Caki2 (cell line): ENCODE measurements at regions not wholly inside any gene's neighbourhood (a gene's known extent, or its start where the extent isn't known, plus 50 kb on each side); places are given as distances from the start of the nearest gene placed in this dataset.
"Not testable (repeated sequence)": the region's sequence is repeated elsewhere in the genome, so short reads cannot be mapped to it uniquely, and the experiment has no call there.

ENCODE experiments used
- DNase-seq: peaks from one replicate; pipeline ENCODE4 v3.0.0-alpha.2; 2015; ENCODE audit warnings: low read depth
- in situ Hi-C: cut with HindIII; loops from 2 replicates; pipeline ENCODE4 v1.10.0; 2016; ENCODE audit warnings: low sequenced_read_pairs, low pct_unique_long_range_greater_than_20kb, mixed read lengths

DNA sequence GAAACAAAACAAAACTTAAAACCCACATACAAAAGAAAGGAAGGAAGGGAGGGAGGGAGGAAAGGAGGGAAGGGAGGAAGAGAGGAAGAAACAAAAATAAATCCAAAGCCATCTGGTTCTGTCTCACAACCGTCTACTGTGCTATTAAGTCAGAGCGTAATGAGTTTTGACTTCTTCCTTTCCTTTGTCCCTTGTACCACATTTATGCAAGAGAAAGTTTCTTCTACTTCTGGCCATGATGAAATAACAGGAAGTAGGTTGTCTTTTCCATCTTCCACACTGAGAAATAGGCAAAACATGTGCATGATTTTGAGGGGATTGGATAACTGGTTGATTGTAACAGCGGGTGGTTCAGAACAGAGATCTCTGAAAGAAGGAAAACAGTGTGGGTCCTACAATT, 121.4 kb downstream of the CTAGE1 start:
- in situ Hi-C loops: no loop called here
- DNase-seq: no peak

DNA sequence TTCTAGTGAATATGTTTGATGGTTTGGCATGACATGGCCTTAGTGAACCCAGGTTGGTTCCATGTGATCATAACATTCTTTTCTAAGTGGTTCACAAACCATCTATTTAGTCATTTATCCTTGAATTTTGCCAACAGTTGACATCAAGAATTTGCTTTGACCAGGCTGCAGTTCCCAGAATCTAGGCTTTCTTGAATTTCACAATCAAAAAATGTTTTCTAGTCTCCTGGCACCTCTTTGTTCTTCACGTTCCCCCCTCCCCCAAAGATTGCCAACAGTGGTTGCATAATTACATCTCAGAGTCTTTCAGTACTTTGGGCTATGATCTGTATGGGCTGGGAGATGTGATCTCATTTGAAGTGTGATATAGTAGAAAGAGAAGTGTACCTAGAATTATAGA, 124.0 kb downstream of the GATA6 start:
- in situ Hi-C loops: no loop called here

DNA sequence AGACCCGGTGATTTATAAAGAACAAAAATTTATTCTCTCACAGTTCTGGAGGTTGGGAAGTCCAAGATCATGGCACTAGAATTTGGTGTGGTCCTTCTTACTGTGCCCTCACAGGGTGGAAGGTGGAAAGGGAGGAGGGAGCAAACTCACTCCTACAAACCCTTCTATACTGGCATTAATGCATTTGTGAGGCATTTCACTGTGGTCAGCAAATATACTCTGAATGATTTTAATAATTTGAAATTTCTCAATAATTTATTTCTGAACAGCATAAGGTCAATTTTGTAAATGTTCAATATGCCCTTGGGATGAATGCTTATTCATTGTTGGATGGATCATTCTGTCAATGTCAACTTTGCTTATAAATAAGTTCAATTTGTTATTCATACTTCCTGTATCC, 120.6 kb downstream of the GATA6 start:
- in situ Hi-C loops: no loop called here
- no peak for DNase-seq

More for the DNA sequence above, 124.0 kb downstream of the GATA6 start:
- DNase-seq: no peak

DNA sequence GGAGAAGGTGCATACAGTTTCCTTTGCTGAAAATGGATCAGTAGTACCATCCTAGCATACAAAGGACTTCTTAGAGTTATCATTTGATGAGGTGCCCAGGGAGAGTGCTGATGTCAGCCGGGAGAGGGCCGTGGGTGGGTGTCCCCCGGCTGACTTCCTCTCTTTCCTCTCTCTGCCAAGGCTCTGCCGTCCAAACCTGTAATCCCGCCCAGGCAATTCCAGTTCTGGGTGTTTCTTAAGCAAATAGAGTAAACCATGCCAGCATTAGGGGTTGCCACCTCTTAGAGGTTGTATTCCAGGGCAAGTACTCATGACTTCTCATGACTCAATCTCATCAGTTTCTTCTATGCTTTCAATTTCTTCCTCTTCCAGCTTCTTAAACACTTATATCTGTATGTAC, 117.2 kb downstream of the GATA6 start:
- in situ Hi-C loops: no loop called here
- DNase-seq: peak; percentile 18

DNA sequence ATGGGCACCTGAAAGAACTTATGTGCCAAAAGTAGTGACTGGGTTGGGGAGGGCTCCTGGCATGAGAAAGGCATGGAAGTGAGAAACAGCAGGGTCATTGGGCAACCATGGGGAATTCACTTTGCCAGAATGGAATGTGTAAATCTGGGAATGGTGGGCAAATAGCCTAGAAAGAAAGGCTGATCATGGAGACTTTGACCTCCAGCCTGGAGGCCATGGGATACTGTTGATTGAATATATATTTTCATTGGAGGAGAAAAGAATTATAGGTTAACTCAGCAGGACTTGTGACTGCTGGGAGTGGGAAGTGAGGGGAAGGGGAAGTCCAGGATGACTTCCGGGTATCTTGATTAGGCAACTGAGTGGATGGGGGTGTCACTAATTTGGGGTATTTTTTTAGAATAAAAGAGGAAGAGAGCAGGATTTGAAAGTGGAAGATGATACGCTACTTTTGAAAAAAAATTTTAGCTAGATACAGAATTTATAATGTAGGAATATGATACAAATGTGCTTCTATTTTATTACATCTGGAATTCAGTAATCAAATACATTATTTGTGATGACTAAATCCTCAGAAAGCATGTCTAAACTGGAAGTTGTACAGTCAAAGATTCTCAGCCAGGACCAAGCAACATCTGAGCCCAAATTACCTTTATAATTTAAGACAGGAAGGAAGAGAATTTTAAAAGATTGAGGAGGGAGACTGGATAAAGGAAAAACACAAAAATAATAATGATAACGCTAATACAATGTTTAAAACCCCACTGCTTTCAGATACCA, 116.2 kb downstream of the GATA6 start:
- in situ Hi-C loops: no loop called here
- DNase-seq: no peak

DNA sequence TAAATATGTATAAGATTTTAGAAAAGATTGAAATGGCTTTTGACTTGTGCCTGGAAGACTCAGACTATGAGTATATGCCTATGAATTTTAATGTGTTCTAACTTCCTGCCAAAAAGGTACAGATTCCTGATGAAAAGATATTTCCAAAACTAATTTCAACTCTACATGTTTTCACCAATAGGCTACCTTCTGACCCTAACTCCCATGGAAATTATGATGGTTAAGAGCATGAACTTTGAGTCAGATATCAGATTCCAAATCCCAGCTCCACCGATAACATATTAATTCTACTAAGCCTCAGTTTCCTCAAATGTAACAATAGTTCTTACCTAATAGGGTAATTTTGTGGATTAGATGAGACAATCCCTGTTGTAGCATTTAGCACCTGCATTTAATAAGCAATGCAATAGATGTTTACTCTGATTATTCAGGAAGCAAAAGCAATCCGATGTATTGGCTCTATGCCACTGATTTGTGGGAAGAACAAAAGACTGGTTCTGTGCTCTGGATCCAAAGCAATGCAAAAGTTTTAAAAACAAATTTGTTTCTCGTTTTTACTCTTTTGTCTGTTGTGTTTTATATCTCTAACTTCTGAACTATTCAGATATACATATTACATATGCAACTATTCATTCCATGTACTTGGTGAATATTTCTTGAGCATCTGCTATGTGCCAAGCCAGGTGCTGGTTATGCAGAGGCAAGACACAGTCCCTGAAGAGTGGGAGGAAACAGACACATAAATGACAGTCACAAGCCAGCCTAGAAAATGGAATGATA, 115.4 kb downstream of the GATA6 start:
- DNase-seq: no peak
- in situ Hi-C loops: no loop called here

DNA sequence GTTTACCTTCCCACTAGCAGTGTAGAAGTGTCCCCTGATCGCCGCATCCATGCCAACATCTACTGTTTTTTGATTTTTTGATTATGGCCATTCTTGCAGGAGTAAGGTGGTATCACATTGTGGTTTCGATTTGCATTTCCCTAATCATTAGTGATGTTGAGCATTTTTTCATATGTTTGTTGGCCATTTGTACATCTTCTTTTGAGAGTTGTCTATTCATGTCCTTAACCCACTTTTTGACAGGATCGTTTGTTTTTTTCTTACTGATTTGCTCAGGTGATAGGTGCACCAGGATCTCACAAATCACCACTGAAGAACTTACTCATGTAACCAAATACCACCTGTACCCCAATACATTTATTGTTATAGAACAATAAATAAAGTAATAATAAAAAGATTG, 114.5 kb downstream of the GATA6 start:
- DNase-seq, in situ Hi-C loops: not testable (repeated sequence)

DNA sequence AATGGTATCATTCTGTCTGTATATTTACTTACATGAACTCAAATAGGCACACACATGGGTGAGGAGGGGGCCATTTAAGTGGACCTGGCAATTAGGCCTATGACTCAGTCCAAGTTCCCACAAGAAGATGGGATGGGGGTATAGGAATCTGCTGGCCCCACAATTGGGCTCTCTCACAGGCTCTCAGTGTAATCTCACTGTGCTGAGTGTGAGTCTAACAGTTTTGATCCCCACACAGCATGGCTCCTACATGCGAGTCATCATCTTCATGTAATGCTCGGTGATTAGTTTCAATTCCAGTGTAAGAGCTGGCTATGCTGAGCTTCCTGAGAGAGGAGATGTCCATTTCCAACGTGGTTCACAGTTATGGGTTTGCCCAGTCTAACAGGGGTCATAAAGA, 114.0 kb downstream of the GATA6 start:
- in situ Hi-C loops: no loop called here
- DNase-seq: no peak

DNA sequence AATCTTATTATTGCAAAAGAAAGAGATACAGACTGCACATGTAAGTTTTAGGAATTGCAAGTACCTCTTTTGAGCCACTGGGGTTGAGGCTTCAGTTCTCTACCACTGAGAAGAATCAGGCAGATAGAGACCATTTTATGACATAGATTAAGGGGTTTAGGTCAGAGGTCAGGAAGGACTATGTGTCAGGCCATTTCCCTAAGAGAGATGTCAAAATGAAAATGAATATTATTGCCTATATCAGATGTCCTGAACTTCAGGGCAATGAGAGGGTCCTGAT, 113.7 kb downstream of the GATA6 start:
- DNase-seq: no peak
- in situ Hi-C loops: no loop called here

DNA sequence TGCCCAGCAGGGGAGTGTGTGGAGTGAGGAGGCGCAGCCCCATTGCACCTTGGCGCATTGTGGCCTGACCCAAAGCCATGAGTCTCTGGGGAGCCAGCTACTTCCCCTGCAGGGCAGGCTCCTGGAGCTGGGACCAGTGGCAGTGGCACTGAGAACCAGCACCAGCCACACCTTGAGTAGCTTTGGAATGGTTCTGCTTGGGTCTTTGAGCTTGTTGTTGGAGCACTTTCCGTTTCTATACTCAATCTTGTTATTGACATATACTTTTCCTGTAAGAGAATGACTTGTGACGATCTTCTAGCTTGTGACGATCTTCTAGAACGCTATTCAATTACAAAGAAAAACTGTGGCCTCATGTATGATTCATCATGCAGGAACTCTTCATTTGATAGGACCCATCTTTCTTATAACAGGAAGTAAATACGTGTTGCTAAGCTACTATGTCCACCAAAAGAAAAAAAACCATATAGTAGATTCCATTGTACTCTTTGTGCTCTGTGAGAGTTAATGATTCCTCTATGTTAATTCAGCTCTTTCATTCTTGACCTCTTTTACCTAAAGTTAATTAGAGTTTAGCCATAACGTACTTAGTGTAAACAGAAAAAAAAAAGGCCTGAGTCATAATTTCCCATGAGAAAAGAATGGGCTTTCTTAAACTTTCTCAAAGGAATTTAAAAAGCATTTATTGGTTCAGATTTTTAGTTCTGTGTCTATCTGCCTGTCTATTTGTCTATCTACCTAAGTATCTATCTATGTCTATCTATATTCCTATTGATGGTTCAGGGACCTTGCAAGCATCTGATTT, 113.1 kb downstream of the GATA6 start:
- in situ Hi-C loops: no loop called here

DNA sequence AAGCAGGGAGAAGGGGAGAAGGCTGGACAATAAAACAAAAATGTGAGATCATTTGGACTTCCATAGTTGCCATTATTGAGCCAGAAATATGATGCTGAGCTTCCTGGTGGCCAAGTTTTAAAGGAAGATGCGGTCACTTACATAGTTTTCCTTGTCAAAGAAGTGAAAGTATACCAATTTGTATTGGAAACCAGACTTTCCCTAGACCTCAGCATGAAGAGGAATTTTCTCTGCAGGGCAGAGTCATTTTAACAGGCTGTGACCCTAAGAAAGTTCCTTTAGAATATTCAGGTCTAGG, 111.0 kb downstream of the GATA6 start:
- in situ Hi-C loops: no loop called here
- no peak for DNase-seq

More for the DNA sequence above, 113.1 kb downstream of the GATA6 start:
- peak; percentile 92 for DNase-seq

DNA sequence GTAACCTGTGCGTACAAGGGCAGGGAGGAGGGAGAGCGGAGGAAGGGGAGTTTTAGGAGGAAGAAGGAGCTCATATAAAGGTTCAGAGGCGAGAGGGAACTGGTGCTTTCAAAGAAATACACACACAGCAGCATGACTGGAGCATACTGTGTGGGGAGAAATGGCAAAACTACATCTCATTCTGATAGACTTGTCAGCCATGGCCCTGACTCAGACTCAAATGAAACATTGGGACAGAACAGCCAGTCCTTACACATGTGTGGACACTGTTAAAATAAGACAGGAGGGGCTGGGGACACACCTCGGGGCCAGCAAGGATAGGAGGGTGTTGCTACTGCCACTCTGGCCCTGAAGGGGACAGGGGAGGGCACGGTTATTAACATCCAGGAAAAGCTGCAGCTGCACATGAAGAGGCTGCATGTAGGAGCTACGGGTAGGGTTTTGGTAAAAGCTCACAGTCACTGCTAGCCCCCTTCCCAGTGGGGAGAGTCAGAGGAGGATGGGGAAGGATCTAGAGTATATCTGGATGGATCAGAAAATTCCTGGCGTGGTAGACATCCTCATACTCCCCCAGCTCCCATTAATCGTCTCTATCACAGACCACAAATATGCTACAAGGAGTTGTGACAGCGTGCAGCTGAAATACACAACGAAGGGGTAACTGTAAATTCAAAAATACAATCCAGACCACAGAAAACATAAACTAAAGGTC, 110.5 kb downstream of the GATA6 start:
- in situ Hi-C loops: no loop called here
- DNase-seq: no peak

DNA sequence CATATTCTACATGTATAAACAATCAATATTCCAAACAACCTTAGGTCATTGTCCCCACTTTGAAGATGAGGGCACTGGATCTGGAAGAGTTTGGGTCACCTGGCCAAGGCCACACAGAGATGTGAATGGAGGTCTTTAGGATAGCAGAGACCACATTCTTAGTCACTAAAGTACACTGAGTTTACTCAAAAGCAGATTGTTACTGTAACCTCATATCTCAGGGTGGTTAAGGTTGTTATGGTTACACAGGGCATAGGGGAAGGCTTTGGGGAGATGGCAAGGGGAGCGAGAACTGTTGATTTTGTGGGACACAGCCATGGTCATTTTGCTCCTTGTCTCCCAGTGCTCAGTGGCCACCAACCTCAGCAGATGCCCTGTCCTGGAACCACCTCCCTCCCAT, 109.4 kb downstream of the GATA6 start:
- in situ Hi-C loops: no loop called here

DNA sequence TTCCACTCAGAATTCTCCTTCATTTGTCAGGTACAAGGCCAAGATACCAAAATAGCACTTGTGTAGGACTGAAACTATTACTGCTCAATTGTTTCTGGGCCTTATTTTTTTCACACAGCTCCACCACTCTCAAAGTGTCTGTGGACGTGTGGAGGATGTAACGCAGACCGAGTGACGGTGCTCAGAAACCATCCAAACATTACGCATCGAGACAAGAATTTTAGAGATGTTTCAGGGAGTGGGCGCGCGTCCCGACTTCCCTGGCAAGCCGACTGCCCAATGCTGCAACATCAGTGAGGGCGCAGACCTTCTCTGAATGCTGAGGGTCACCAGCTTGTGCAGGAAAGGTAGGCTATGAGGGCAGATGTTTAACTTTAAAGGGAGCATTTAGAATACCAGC, 108.4 kb downstream of the GATA6 start:
- in situ Hi-C loops: no loop called here
- no peak for DNase-seq

More for the DNA sequence above, 109.4 kb downstream of the GATA6 start:
- DNase-seq: no peak

DNA sequence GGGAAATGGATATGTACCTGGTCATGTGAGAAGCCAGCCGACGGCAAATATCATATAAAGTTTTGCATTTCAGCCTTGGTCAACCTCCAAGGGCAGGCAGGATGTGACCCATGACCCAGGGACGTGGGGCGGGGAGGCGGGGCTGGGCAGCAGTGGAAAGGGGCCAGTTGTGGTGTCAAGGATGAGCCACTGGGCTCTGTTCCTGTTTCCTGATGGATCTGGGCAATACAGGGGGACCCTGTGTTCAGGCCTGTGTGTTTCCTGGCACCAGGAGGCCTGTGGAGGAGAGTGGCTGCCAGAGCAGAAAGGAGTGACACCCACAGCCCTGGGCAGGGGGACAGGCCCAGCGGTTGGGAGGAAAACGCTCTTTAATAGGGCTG, 106.9 kb downstream of the GATA6 start:
- in situ Hi-C loops: no loop called here
- no peak for DNase-seq

DNA sequence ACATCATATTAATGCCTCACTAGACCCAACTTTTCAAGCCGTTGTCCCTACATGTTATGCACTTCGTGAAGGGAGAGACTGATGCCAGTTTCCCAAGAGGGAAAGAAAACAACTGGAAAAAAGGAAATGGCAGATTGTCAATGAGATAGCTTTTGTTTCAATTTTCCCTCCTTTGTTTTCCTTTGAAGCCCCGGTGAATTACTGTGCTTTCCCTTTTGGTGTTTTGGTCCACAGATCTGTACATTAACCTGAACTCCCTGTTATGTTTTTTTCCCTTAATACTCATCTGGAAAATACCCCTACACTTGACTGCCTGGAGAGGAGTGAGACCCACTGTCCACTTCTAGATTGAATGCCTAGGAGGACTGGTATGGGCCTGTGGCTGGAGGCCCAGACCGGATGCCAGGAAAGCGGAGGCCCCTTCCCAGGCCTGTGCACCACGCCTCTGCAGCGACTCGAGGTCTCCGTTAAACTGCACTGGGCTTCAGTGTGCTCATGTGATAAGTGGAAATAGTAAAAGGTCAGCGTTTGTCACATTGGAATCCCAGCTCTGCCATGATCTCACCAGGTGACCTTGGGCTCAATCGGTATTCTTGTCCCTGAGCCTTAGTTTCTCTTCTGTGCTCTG, 106.4 kb downstream of the GATA6 start:
- DNase-seq: no peak
- in situ Hi-C loops: no loop called here

DNA sequence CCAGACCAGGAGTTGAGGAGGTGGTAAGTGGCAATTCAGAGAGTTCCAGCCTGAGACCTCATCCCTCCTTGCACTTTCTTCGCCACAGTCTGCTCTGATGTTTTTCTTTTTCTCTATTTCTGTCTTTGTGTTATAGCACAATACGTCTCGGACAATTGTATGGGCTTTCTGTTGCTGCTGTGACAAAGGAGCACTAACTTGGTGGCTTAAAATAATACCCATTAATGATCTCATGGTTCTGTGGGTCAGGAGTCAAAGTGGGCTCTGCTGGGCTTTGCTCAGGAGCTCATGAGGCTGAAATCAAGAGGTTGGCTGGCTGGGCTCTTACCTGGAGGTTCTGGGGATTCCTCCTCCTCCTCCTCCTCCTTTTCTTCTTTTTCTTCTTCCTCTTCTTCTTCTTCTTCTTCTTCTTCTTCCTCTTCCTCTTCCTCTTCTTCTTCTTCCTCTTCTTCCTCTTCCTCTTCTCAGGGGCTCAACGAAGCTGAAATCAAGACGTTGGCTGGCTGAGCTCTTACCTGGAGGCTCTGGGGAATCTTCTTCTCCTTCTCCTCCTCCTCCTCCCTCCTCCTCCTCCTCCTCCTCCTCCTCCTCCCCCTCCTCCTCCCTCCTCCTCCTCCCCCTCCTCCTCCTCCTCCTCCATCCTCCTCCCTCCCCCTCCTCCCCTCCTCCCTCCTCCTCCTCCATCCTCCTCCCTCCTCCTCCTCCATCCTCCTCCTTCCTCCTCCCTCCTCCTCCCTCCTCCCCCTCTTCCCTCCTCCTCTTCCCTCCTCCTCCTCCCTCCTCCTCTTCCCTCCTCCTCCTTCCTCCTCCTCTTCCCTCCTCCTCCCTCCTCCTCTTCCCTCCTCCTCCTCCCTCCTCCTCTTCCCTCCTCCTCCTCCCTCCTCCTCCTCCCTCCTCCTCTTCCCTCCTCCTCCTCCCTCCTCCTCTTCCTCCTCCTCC, 104.0 kb downstream of the GATA6 start:
- no peak for DNase-seq
- in situ Hi-C loops: no loop called here
